ENCODE measurements at regions not wholly inside any gene's neighbourhood (a gene's known extent, or its start where the extent isn't known, plus 50 kb on each side); places are given as distances from the start of the nearest gene placed in this dataset.

- TF ChIP-seq CTCF (conservative IDR thresholded peaks at IDR 0.05; ENCODE audit: low read length) (no peak), EZH2phosphoT487 (IDR thresholded peaks at IDR 0.05; ENCODE audit: borderline replicate concordance, low read depth, low read length) (no peak)
These were observed 77.9 kb upstream of the UQCRFS1 start for GRCh38 chr19:29290853-29291252.
